Non-pigmented ciliary epithelial cell (primary cell): ENCODE measurements at regions not wholly inside any gene's neighbourhood (a gene's known extent, or its start where the extent isn't known, plus 50 kb on each side); places are given as distances from the start of the nearest gene placed in this dataset.
"Not testable (repeated sequence)": the region's sequence is repeated elsewhere in the genome, so short reads cannot be mapped to it uniquely, and the experiment has no call there.

Experiments used
- DNase-seq: peaks from one replicate; pipeline ENCODE4 v3.0.0-alpha.2; 2010; ENCODE audit warnings: low read depth

DNA sequence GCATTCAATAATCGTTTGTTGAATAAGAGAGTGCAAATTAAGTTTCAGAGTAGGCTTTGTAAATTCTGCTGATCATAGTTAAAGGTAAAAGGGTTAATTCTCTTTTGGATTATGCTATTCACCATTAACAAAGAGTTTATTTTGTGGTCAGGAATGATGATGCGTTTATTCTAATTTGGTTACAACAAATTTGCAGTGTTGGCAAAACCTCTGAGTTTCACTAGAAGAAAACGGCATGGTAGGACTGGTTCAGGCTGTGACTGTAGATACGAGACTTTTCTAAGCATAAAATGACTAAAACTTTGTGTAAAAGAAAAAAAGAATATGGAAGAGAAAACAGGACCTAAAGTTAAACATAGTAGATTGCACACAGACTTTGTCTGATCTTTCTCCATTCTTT is 234.7 kb downstream of the TLR4 start:
- no peak for DNase-seq

DNA sequence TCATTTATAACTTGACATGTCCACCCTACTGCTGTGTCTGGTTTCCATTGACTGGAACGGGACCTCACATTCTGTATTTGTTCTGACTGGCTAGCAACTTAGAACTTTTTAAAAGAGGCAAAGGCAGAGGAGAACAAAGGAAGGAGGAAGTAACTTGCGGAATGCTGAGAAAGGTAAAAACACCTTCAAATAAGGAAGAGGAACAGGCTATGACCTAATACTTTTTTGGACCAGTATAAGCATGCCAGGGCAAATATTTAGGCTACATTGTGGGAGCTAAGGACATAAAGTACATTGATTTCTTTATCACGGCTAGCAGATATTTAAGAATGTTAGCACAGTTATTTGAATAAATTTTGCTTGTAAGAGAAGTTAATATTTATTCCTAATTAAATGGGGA is 240.5 kb downstream of the TLR4 start:
- DNase-seq = not testable (repeated sequence)

DNA sequence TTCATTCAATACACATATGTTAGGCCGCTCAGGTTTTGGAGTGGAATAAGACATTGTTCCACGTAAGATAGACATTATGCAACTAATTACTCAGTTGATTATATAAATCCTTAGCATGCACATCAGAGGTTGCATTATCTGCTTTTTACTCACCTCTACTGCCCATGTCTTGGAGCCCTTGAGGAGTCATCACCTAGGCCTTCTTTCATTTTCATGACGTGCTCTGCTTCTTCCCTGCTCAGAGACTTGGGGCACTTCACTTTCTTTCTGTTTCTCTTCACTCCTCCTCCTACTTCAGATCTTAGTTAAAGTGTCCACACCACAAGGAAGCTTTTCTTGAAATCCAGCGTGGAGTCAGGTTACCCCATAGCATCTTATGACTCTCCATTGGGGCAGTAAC is 241.1 kb downstream of the TLR4 start:
- no peak for DNase-seq

DNA sequence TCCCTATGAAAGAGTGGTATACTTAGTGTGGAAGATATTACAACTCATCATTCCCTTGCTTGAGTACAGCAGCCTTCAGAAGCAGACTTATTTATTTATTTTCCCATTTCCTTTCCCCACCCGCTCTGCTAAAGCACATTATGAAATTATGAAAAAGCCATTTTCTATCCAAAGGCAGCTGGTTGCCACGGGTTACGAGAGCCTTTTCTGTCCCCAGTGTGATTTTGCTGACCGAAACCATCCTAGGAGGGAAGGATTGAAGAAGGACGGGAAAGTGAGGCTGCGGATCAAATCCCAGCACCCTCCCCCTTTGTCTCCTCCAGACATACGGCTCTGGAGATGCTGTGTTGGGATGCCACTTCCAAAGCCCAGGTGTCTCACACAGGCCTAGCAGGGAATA is 246.9 kb downstream of the TLR4 start:
- no peak for DNase-seq

DNA sequence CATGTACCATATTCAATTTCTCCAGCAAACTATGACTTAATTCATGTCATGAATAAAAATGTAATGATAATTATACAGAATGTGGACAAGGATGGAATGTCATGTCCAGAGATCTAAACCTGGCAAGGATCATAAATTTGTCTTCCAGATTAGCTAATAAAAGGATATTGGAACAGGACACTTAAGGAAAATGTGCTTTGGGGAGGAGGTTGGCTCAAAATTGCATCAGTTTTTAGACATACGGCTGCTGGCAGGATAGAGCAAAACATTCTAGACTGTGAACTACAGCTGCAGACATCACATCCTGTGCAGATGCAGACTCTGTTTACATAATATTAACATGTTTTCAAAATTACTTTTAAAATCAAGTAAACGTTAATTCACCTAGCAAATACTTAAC is 248.4 kb downstream of the TLR4 start:
- no peak for DNase-seq

- no peak for DNase-seq
Measured at GRCh38 chr9:117957267-117957666, 253.1 kb downstream of the TLR4 start.

- no peak for DNase-seq
Measured at GRCh38 chr9:117958726-117959125, 254.5 kb downstream of the TLR4 start.

- no peak for DNase-seq
Measured at GRCh38 chr9:117963493-117964090, 259.4 kb downstream of the TLR4 start.

DNA sequence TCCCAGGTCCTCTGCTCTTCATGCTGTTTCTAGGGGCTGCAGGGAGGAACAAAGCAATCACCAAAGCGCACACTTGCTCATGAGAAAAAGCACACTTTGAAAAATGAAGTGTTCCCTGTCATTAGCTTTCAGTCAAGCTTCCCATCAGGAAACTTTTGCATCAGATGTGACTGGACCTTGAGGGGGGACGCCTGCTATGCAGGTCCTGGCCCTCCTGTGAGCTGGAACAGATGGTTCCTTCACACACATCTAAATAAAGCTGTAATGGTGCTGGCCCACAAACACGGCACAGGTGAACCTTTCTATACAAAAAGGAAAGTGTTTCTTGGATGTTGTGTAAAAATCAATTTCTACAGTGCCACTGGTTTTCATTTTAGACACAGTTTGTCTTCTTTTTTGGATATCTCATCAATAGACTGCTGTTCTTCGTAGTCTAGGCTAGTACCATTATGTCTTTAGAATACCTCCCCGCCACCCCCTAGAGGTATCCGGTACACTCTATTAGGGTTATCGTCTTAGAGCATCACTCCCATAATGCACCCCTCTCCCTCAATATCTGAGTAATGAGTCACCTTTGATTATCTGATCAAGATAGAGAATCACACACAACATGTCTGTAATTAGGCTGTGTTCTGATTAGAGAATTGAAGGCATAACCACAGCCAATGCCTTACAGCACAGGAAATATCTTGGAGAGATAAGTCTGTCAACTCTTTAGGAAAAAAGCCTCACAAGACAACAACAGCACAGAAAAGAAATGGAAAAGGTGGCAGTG is 266.3 kb downstream of the TLR4 start:
- no peak for DNase-seq

GRCh38 chr9:117974108-117974507 is 269.9 kb downstream of the TLR4 start:
- DNase-seq = no peak

DNA sequence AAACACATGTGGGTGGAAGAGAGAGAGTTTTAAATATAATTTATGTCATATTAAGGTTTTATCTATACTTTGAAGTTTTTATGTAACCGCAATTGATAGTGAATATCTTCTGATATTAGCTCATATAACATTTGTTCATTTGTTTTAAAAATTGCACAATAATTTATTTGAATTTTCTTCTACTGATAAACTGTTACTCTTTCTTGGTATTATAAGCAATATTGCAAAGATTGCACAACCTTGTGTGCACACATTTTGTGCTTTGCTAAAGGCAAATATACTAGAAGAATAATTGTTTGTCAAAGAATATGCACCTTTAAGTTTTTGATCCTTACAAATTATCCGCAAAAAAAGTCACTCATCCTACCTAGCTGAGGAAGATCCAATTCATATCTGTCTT is 275.7 kb downstream of the TLR4 start:
- no peak for DNase-seq

GRCh38 chr9:117987945-117988344 is 283.7 kb downstream of the TLR4 start:
- no peak for DNase-seq

DNA sequence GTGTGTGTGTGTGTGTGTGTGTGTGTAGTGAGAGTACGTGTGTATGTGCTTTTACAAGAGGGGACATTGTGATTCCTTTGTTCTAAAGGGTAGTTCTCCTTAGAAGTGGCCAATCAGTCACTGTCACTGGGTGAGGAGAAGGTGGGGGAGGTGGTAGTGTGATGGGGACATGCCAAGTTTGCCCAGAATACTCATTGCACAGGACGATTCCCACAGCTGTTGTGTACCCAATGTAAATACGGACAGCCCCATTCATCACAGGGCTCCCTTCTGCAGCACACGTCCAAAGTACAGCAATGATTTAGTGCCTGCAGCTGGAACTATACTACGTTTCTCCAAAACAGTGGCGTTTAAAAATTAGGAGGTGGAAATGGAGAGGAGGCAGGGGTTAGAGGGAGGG is 287.8 kb downstream of the TLR4 start:
- DNase-seq = no peak

DNA sequence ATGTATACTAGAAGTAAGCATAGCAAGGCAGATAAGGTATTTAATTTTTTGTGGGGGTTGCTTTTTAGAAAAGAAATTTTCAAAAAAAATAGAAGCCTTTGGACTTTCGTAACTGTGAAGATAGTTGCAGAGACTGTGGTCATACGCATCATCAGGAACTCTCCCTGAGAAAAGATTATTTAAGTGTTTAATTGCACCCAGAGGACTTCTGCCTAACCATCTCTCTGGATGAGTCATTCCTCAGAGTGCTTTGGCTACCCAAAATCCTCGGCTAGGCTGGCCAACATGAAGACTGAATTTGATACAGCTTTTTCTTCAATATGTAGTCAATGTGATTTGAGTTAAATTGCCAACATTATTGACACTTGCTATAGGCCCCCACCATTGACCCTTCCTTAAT is 296.4 kb downstream of the TLR4 start:
- no peak for DNase-seq

- no peak for DNase-seq
Measured at GRCh38 chr9:118003240-118003639, 299.0 kb downstream of the TLR4 start.

DNA sequence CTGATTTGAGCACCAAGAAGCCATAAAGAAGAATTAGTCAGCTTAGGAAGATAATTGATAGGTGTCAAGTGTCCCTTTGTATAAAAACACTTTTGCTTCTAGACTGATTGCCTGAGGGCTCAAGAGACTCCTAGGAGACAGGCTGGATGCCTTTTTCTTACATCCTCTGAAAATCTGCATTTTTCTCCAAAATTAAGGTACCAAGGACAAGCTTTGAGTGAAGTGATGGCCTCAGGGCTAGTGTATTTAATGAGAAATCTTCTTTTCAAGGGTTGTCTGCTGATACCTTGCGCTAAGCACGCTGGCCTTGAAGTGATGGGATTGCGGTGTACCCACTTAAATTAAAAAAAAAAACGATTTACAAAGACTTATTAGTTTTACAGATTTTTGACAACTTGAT is 304.0 kb downstream of the TLR4 start:
- DNase-seq = no peak

- no peak for DNase-seq
Measured at GRCh38 chr9:118009614-118010013, 305.4 kb downstream of the TLR4 start.

DNA sequence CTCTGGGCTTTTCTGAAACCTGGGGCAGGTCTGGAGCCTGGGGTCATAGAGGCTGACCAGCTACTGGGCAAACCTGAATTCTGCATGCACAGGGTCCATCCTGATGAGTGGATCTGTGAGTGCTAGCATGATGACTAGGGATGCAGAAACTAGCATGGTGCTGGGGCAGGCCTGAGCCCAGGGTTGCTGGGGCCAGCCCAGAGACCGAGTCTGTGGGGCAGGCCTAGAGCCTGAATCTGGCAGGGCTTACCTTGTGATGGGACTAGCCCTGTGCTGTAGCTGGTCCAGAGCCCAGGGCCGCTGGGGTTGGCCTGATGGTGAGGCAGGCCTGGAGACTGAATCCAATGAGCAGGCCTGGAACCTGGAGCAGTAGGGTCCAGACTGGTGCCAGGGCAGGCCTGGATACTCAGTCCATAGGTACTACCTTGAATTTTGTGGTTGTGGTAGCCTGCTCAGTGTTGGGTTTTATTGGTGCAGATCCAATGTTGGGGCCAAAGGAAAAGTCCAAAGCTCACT is 313.5 kb downstream of the TLR4 start:
- DNase-seq = no peak

DNA sequence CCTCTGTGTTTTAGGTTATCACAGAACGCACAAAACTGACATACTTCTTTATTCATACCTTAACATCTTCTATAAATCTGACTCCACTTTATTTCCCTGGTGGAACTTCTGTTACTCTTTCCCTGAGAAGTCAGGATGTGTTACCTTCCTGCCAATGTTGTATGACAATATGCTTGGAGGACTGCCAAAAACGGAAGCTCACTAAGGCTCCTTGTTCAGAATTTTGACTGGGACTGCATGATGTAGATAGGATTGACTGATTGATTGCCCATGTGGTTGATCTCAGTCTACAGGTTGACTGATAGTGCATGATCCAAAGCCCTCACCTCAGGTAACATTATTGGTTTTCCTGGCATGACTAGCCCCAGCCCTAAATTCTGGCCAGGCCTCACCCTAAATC is 319.4 kb downstream of the TLR4 start:
- no peak for DNase-seq

GRCh38 chr9:118028225-118028624 is 324.0 kb downstream of the TLR4 start:
- no peak for DNase-seq

GRCh38 chr9:118029425-118029824 is 325.2 kb downstream of the TLR4 start:
- no peak for DNase-seq

- no peak for DNase-seq
Measured at GRCh38 chr9:118034701-118035100, 330.5 kb downstream of the TLR4 start.

GRCh38 chr9:118038713-118039112 is 334.5 kb downstream of the TLR4 start:
- no peak for DNase-seq

DNA sequence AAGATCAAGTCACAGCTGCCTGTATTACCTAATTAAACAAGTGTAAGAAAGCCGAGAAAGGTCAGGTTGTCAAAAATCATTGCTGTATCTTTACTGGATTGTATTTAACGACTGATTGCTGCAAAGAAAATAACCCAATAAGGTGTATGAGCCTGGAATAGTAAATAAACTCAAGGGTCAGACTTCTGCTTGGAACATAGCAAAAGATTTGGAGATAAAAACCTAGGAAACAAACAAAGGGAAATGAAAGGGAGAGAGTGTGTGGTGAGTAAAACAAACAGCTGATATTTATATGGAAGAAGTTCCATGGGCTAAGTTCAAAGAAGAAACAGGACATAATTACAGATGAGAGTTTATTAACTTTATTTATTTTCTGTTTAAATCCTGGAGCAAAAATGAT is 354.0 kb downstream of the TLR4 start:
- no peak for DNase-seq
